ENCODE measurements at regions not wholly inside any gene's neighbourhood (a gene's known extent, or its start where the extent isn't known, plus 50 kb on each side); places are given as distances from the start of the nearest gene placed in this dataset.

DNA sequence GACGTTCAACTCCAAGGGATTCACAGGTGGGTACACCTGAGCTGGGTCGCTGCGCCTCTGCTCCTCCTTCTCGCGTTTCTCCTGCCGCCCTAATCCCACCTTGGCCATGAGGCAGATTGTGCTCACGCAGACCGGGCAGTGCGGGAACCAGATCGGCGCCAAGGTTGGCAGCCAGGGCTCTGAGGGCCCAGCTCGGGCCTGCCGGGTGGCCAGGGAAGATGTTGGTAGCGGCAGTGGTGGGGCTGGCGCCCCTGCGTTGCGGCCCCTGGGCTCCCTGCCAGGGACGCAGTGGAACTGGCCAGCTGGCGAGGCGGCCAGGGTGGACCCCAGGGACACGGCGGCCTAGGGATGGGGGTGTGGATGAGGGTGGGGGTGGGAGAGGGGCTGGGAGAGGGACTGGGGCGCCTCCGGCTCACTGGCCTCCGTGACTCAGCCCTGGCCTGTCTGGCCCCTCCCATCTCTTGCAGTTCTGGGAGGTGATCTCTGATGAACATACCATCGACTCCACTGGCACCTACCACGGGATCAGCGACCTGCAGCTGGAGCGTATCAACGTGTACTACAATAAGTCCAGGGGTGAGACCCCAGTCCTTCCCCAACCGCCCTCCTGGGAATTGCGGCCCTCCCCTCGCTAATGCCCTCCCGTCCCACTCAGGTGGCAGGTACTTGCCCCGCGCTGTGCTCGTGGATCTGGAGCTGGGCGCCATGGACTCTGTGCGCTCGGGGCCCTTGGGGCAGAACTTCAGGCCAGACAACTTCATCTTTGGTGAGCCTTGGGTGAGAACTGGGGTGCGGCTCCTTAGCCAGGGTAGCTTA, 114.9 kb upstream of the ALG10B start:
- no peak for TF ChIP-seq POLR2A (IDR thresholded peaks at IDR 0.05)
- TF ChIP-seq, protein P1, sequence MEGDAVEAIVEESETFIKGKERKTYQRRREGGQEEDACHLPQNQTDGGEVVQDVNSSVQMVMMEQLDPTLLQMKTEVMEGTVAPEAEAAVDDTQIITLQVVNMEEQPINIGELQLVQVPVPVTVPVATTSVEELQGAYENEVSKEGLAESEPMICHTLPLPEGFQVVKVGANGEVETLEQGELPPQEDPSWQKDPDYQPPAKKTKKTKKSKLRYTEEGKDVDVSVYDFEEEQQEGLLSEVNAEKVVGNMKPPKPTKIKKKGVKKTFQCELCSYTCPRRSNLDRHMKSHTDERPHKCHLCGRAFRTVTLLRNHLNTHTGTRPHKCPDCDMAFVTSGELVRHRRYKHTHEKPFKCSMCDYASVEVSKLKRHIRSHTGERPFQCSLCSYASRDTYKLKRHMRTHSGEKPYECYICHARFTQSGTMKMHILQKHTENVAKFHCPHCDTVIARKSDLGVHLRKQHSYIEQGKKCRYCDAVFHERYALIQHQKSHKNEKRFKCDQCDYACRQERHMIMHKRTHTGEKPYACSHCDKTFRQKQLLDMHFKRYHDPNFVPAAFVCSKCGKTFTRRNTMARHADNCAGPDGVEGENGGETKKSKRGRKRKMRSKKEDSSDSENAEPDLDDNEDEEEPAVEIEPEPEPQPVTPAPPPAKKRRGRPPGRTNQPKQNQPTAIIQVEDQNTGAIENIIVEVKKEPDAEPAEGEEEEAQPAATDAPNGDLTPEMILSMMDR (IDR thresholded peaks at IDR 0.05) = no peak

Data from uterus (tissue), 2 donors.